Peyer's patch (tissue), 4 donors: ENCODE measurements at regions not wholly inside any gene's neighbourhood (a gene's known extent, or its start where the extent isn't known, plus 50 kb on each side); places are given as distances from the start of the nearest gene placed in this dataset.

ENCODE experiments used
- DNase-seq, 3 donors: peaks; one replicate each; pipeline ENCODE4 v3.0.0-alpha.2; 2017 to 2019
- H3K27ac ChIP-seq, 4 donors: fragments of 200-600 bp; sonication (generic); one replicate each; pipeline ENCODE4 v1.5.1; 2016 to 2019
- H3K27me3 ChIP-seq, 2 donors: fragments of 200-600 bp; sonication (generic); one replicate each; pipeline ENCODE4 v1.5.1; 2019
- H3K36me3 ChIP-seq, 3 donors: fragments of 200-600 bp; sonication (generic); one replicate each; pipeline ENCODE4 v1.5.1; 2016 to 2019
- H3K4me1 ChIP-seq, 4 donors: fragments of 200-600 bp; sonication (generic); one replicate each; pipeline ENCODE4 v1.5.1; 2016 to 2019
- H3K4me3 ChIP-seq, 4 donors: fragments of 200-600 bp; sonication (generic); 1 replicate in 3 of 4; 2 replicates in 1 of 4; pipeline ENCODE4 v1.5.1; 2016 to 2019; ENCODE audit warnings: mild to moderate bottlenecking in 1 of 4
- H3K9me3 ChIP-seq, 4 donors: fragments of 200-600 bp; sonication (generic); one replicate each; pipeline ENCODE4 v1.5.1; 2016 to 2019; ENCODE audit warnings: mild to moderate bottlenecking in 1 of 4
- CTCF ChIP-seq, 6 experiments: fragments of 450-650 bp in 4 of 6; fragments of 200-600 bp in 2 of 6; sonication (generic) in 1 of 6; IDR thresholded peaks; one replicate each; pipeline ENCODE4 v1.5.1; 2017 to 2019; ENCODE audit warnings: antibody characterized with exemption in 6 of 6, mild to moderate bottlenecking in 3 of 6, moderate library complexity in 1 of 6
- POLR2A ChIP-seq, 2 donors: fragments of 450-650 bp; IDR thresholded peaks; one replicate each; pipeline ENCODE4 v1.5.1; 2017; ENCODE audit warnings: antibody characterized with exemption in 2 of 2, mild to moderate bottlenecking in 2 of 2, moderate library complexity in 2 of 2

GRCh38 chr17:77468897-77469296 is 328.1 kb downstream of the SEC14L1 start:
- Histone ChIP-seq H3K36me3 (peaks cover 0 to 8% (median 0%) of the 10 kb centered on the region in 3 donors), H3K9me3 (no peaks in the 10 kb centered on the region), H3K4me1 (peaks cover 0 to 67% (median 58%) of the 10 kb centered on the region in 4 donors), H3K27me3 (no peaks in the 10 kb centered on the region), H3K27ac (peak overlapping the region in 1 of 4 donors; percentile 31), H3K4me3 (no peak overlapping the region)
- TF ChIP-seq CTCF (IDR thresholded peaks at IDR 0.05) = no peak
- no peak for TF ChIP-seq POLR2A (IDR thresholded peaks at IDR 0.05)
- no peak for DNase-seq

GRCh38 chr17:77470330-77470786 is 329.6 kb downstream of the SEC14L1 start:
- peaks cover 0 to 8% (median 0%) of the 10 kb centered on the region in 3 donors for H3K36me3 ChIP-seq
- TF ChIP-seq POLR2A (IDR thresholded peaks at IDR 0.05) (no peak), CTCF (IDR thresholded peaks at IDR 0.05) (no peak)
- no peak for DNase-seq
- H3K4me1 ChIP-seq = peaks cover 0 to 77% (median 68%) of the 10 kb centered on the region in 4 donors
- peak overlapping the region in 2 of 4 donors; percentile 62 to 78 for H3K27ac ChIP-seq
- no peak overlapping the region for H3K4me3 ChIP-seq
- H3K27me3 ChIP-seq = no peaks in the 10 kb centered on the region
- H3K9me3 ChIP-seq = no peaks in the 10 kb centered on the region

DNA sequence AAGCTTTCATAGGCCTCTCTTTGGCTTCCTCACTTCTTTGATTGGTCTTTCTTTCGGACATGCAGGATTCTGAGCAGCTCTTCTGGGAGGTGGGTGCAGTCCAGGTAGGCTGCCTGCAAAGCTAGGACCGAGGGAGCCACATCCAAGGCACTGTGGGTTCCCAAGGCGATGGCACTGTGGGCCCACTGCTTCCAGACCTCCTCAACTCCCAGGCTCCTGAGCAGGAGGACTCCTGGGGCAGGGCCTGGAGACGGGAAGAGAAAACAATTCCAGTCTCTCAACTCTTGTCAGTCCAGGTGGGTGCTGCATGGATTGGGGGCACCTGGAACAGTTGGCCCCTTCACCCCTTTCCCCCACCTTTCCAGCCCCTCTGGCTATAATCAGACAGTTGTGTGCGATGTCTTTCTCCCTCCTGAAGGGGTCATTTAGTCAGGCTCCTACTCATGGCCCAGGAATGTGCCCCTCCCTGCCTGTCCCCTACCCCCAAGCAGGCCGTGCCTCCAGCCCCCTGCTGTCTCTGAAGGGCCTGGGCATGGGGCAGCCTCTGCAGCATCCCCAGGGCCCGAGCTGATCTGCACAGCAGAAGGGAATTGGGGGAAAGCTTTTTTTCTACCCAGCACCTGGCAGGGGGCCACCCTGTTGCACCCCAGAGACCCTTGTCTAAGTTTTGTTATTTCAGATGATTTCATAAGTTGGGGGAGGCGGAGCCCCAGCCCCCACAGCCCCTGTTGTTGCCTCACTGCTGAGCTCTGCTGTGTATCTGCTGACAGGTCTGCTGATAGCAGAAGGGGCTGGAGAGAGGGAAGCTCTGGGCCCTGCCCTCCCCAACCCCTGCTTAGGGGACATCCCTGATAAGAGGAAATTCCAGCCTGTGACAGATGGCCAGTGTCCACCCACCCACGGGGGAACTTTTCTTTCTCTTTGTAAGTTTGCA is 330.3 kb downstream of the SEC14L1 start:
- Histone ChIP-seq H3K27me3 (no peaks in the 10 kb centered on the region), H3K36me3 (peaks cover 0 to 8% (median 0%) of the 10 kb centered on the region in 3 donors), H3K9me3 (no peaks in the 10 kb centered on the region), H3K27ac (peak overlapping the region in 3 of 4 donors; percentile 62 to 78 (median 64)), H3K4me3 (no peak overlapping the region), H3K4me1 (peaks cover under 1 to 81% (median 69%) of the 10 kb centered on the region in 4 donors)
- TF ChIP-seq POLR2A (IDR thresholded peaks at IDR 0.05) (no peak), CTCF (IDR thresholded peaks at IDR 0.05) (no peak)
- DNase-seq = no peak

GRCh38 chr17:77471984-77472461 is 331.3 kb downstream of the SEC14L1 start:
- H3K9me3 ChIP-seq = no peaks in the 10 kb centered on the region
- H3K27ac ChIP-seq = peak overlapping the region; percentile 24 to 78 (median 63)
- peaks cover 5 to 76% (median 64%) of the 10 kb centered on the region in 4 donors for H3K4me1 ChIP-seq
- no peak for DNase-seq
- peak overlapping the region in 1 of 4 donors; percentile 23 for H3K4me3 ChIP-seq
- TF ChIP-seq POLR2A (IDR thresholded peaks at IDR 0.05) (no peak), CTCF (IDR thresholded peaks at IDR 0.05) (no peak)
- H3K27me3 ChIP-seq = no peaks in the 10 kb centered on the region
- H3K36me3 ChIP-seq = peaks cover 0 to 5% (median 0%) of the 10 kb centered on the region in 3 donors

GRCh38 chr17:77472468-77473310 is 331.9 kb downstream of the SEC14L1 start:
- Histone ChIP-seq H3K36me3 (peaks cover 0 to 5% (median 0%) of the 10 kb centered on the region in 3 donors), H3K4me3 (peak overlapping the region in 1 of 4 donors; percentile 23), H3K9me3 (no peaks in the 10 kb centered on the region), H3K4me1 (peaks cover 5 to 78% (median 60%) of the 10 kb centered on the region in 4 donors), H3K27ac (peak overlapping the region; percentile 24 to 78 (median 63)), H3K27me3 (no peaks in the 10 kb centered on the region)
- TF ChIP-seq CTCF (IDR thresholded peaks at IDR 0.05) = no peak
- TF ChIP-seq POLR2A (IDR thresholded peaks at IDR 0.05) = no peak
- DNase-seq = no peak
